GM04503 (cell line): ENCODE measurements at regions not wholly inside any gene's neighbourhood (a gene's known extent, or its start where the extent isn't known, plus 50 kb on each side); places are given as distances from the start of the nearest gene placed in this dataset.
"Not testable (repeated sequence)": the region's sequence is repeated elsewhere in the genome, so short reads cannot be mapped to it uniquely, and the experiment has no call there.

Experiments
- DNase-seq: peaks from one replicate; pipeline ENCODE4 v3.0.0-alpha.2; 2012; ENCODE audit warnings: low read depth

- no peak for DNase-seq
These were observed 557.8 kb upstream of the CCDC54 start for GRCh38 chr3:106819440-106819839.

GRCh38 chr3:106820726-106821362, 556.4 kb upstream of the CCDC54 start:
- DNase-seq = no peak

- DNase-seq = no peak
These were observed 555.4 kb upstream of the CCDC54 start for GRCh38 chr3:106821801-106822200.

- DNase-seq = no peak
These were observed 555.0 kb upstream of the CCDC54 start for GRCh38 chr3:106822204-106822603.

DNA sequence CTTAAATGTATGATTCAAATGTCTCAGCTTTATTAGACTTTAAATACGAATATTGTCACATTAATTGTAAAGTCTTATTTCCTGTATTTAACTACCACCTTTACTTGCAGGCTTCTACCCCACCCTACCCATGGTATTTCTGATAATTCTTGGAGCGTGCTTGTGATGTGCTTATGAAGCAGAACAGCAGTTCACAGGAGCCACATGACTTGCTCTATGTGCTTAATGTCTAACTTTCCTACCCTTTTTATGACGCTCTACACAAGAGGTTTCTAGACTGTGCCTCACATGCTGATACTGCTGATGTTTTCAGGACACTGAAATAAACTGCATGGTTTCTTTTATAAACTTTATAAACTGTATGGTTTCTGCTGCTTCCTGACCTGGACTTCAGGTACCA, 553.5 kb upstream of the CCDC54 start:
- no peak for DNase-seq

DNA sequence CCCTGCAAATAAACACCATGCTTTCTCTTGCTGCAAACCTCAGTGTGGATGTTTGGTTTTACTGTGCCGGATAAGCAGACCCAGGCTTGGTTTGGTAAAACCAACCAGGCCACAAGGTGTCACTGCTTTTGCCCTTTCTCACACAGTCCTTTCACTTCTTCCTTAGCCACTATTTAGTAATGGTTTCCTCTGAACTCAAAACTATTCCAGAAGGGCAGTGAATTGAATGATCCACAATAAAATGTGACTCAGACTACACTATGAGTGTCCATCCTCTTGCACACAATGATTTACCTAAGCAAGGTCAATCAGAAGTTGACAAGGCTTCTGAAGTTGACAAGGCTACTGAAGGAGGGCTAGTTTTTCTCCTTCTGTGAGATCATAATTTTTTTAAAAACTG, 552.4 kb upstream of the CCDC54 start:
- no peak for DNase-seq

DNA sequence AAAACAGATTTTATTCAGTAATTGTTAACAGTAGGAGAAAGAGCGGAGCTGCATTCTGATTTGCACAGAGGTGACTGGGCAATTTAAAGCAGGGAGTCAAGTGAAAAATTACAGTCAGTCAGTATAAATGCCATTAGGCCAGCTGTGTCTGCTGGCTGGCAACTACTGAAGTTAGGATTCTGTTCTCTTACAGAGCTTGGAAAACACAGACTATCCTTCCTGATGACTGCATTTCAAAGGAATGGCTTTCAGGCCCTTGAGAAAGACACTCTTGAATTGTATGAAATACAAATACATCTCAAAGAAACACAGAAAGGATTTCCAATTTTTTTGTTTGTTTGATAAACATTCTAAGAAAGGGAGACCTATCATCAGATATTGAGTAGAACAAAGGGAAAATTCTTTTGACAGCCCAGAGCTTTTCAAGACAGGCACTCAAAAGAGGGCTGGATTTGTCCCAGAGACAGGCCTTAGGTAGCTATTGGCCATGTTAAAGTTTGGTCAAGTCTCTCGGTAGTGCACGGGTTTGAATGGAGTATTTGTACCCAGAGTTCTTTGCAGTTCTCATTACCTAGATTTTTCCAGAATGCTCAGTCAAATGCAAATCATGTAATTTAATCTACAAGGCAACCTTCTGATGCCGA, 551.2 kb upstream of the CCDC54 start:
- peak; percentile 67 for DNase-seq

- DNase-seq = no peak
These were observed 550.4 kb upstream of the CCDC54 start for GRCh38 chr3:106826791-106827311.

- peak; percentile 47 for DNase-seq
These were observed 549.6 kb upstream of the CCDC54 start for GRCh38 chr3:106827515-106828213.

GRCh38 chr3:106829206-106829605, 548.0 kb upstream of the CCDC54 start:
- DNase-seq = no peak

DNA sequence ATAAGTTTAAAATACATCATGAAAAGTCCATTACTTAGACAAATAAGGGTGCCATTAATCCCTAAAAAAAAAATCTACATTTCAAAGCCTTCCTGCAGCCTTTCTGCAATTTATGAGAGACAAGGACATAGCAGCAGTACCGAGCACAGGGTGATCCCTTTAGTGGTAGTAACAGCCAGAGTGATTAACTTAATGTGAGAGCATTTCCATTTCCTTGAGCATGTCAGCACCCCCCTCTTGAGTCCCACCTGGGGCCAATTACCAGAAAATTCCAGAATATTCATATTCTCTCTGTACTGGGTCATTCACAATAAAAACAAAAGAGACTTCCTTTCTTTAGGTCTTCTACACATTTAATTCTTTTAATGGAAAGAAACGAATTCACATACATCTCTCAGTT, 546.9 kb upstream of the CCDC54 start:
- no peak for DNase-seq

DNA sequence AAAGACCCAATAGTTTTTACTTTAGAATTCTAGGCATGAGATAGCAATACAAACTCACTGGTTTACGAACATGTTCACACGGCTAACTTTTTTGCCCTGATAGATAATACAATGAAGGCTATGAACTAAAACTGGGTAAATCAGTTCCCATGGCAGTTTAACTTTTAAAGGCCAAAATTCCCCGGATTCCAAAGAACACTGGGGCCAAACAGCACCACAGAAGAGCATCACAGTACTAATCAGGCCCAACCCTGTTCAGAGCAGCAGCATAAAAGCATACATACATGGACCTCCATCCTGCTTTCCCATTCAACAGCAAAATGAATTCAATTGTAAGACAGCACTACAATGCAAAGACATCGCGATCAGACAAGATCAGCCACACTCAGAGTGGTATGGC, 540.3 kb upstream of the CCDC54 start:
- DNase-seq = no peak

- no peak for DNase-seq
These were observed 539.6 kb upstream of the CCDC54 start for GRCh38 chr3:106837616-106838015.

DNA sequence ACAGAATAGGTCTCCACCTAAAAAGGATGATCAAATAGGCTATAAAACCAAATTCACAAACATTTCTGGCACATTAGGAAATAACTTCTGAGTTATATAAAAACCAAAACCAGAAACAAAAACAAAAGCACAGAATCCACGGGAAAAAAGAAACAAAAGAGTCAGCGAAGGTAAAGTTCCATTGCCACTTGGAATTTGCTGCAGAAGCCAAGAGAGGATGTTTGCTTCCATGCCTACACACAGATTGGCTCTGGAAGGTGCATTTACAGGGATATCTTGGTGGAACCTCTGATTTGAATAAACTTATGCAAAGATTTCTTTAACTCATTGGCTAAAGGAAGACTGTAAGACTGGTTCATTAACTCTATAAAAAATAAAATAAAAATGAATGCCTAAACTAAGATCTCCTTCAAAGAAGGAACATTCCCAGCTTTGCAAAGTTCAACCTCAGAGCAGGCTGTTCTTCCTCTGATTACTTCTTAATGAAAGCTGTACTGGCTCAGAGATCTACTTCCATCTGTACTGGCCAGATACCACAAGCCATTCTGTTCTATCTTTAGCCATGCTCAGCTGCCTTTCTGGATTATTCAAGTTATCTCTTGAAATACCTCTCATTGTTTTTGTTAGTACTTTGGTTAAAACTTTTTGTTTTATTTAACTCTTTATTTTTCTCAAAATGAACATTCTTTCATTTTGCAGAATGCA, 537.5 kb upstream of the CCDC54 start:
- DNase-seq = no peak

DNA sequence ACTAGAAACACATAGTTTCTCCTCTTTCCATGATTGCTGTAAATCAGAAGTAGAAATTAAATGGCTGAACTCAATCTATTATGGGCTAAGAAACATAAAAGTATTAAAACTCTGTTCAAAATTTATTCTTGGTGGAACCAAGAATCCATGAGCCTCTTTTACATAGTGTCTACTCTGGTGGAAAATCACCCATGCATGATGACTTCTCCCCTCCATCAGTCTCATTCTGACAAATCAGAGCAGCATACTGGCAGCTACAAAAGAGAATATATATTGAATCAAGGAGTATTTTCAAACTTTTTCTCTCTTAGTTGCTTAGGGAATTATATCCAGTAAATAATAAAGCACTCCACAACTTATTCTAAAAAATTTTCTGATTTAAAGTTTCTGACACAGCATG, 536.9 kb upstream of the CCDC54 start:
- DNase-seq = no peak

GRCh38 chr3:106842151-106842550, 535.1 kb upstream of the CCDC54 start:
- DNase-seq = no peak

GRCh38 chr3:106844638-106845037, 532.6 kb upstream of the CCDC54 start:
- no peak for DNase-seq

GRCh38 chr3:106848099-106848498, 529.1 kb upstream of the CCDC54 start:
- no peak for DNase-seq

GRCh38 chr3:106850437-106850836, 526.8 kb upstream of the CCDC54 start:
- DNase-seq = no peak

DNA sequence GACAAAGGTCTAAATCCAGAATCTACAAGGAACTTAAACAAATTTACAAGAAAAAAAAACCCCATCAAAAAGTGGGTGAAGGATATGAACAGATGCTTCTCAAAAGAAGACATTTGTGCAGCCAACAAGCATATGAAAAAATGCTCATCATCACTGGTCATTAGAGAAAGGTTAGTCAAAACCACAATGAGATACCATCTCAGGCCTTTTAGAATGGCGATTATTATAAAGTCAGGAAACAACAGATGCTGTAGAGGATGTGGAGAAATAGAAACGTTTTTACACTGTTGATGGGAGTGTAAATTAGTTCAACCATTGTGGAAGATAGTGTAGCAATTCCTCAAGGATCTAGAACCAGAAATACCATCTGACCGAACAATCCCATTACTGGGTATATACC, 518.9 kb upstream of the CCDC54 start:
- DNase-seq = not testable (repeated sequence)

- no peak for DNase-seq
These were observed 517.1 kb upstream of the CCDC54 start for GRCh38 chr3:106860182-106860581.

GRCh38 chr3:106862067-106862466, 515.2 kb upstream of the CCDC54 start:
- DNase-seq = no peak

- DNase-seq = no peak
These were observed 499.6 kb upstream of the CCDC54 start for GRCh38 chr3:106877627-106878026.
